B cell (primary cell): ENCODE measurements at regions not wholly inside any gene's neighbourhood (a gene's known extent, or its start where the extent isn't known, plus 50 kb on each side); places are given as distances from the start of the nearest gene placed in this dataset.

Experiments
- ATAC-seq: fragments of 200-7000 bp; cut with Tn5 transposase; one replicate; pipeline ENCODE4 v1.10.0; 2021; ENCODE audit warnings: low read depth, mild to moderate bottlenecking, moderate number of reproducible peaks, moderate library complexity
- CTCF ChIA-PET: fragments of 350-600 bp; sonication (Branson Sonifier 250); formaldehyde crosslinking; loops from one replicate; lab custom pipeline; 2021; ENCODE audit warnings: antibody characterized with exemption, inconsistent platforms; lab: Charles Lee
- POLR2A ChIA-PET: fragments of 350-600 bp; sonication (Branson Sonifier 250); formaldehyde crosslinking; loops from one replicate; lab custom pipeline; 2021; ENCODE audit warnings: antibody characterized with exemption; lab: Charles Lee
- DNase-seq: peaks from one replicate; pipeline ENCODE4 v3.0.0; 2013
- H2AFZ ChIP-seq: 2 replicates; pipeline ENCODE4 v1.6.1; 2012; ENCODE audit warnings: mild to moderate bottlenecking, low read depth, low read length; ENCODE audit not compliant: insufficient read depth, poor library complexity, severe bottlenecking
- H3K27ac ChIP-seq, 2 donors: 1 replicate in 1 of 2; 2 replicates in 1 of 2; pipeline ENCODE4 v1.5.1; 2012 to 2013; ENCODE audit warnings: low read length in 2 of 2, mild to moderate bottlenecking in 2 of 2, moderate library complexity in 1 of 2
- H3K27me3 ChIP-seq, 4 experiments: fragments of 200-600 bp in 1 of 4; sonication (generic) in 1 of 4; replicated peaks in 1 of 4; 1 replicate in 2 of 4; 2 replicates in 2 of 4; pipeline versions ENCODE4 v1.6.1 to v1.7.0; 2013 to 2016; ENCODE audit warnings: low read length in 3 of 4, mild to moderate bottlenecking in 2 of 4, mixed read lengths in 1 of 4, moderate library complexity in 1 of 4; ENCODE audit not compliant: insufficient read depth in 4 of 4, control insufficient read depth in 3 of 4; ENCODE audit errors: control extremely low read depth in 1 of 4
- H3K36me3 ChIP-seq, 2 experiments: replicated peaks in 1 of 2; 1 replicate in 1 of 2; 2 replicates in 1 of 2; pipeline versions ENCODE4 v1.6.1 to v1.7.1; 2013; ENCODE audit warnings: low read length in 1 of 2; ENCODE audit not compliant: insufficient read depth in 2 of 2, control insufficient read depth in 1 of 2; ENCODE audit errors: control extremely low read depth in 1 of 2, extremely low read depth in 1 of 2
- H3K4me1 ChIP-seq, 2 donors: fragments of 200-600 bp in 1 of 2; sonication (generic) in 1 of 2; 1 replicate in 1 of 2; 2 replicates in 1 of 2; pipeline versions ENCODE4 v1.5.1 to v1.6.1; 2013 to 2017; ENCODE audit warnings: low read length in 2 of 2; ENCODE audit not compliant: control insufficient read depth in 2 of 2, insufficient read depth in 2 of 2
- H3K4me2 ChIP-seq: replicated peaks from 2 replicates; pipeline ENCODE3; 2012; ENCODE audit warnings: mild to moderate bottlenecking, low read depth, low read length; ENCODE audit not compliant: poor library complexity, severe bottlenecking
- H3K4me3 ChIP-seq, 5 experiments: fragments of 200-600 bp in 1 of 5; sonication (generic) in 1 of 5; 1 replicate in 3 of 5; 2 replicates in 2 of 5; pipeline versions ENCODE4 v1.5.1 to v1.7.0; 2011 to 2016; ENCODE audit warnings: low read length in 4 of 5, mild to moderate bottlenecking in 4 of 5, low read depth in 2 of 5, control low read depth in 1 of 5, moderate library complexity in 1 of 5; ENCODE audit not compliant: insufficient read depth in 1 of 5; ENCODE audit errors: control extremely low read depth in 1 of 5, extremely low read depth in 1 of 5
- H3K79me2 ChIP-seq: fragments of 200-600 bp; sonication (generic); one replicate; pipeline ENCODE4 v1.6.0; 2016; ENCODE audit warnings: low read length; ENCODE audit not compliant: control insufficient read depth, insufficient read depth
- H3K9ac ChIP-seq: fragments of 200-600 bp; sonication (generic); 2 replicates; pipeline ENCODE4 v1.6.1; 2017; ENCODE audit warnings: mild to moderate bottlenecking, low read length, moderate library complexity
- H3K9me3 ChIP-seq, 3 donors: one replicate each; pipeline versions ENCODE4 v1.6.1 to v1.7.1; 2013; ENCODE audit warnings: low read length in 2 of 3; ENCODE audit not compliant: control insufficient read depth in 2 of 3, insufficient read depth in 1 of 3; ENCODE audit errors: control extremely low read depth in 1 of 3
- H4K20me1 ChIP-seq: 2 replicates; pipeline ENCODE4 v1.6.0; 2012; ENCODE audit warnings: mild to moderate bottlenecking, low read length; ENCODE audit not compliant: insufficient read depth, control insufficient read depth, poor library complexity, severe bottlenecking
- H3K27ac Mint-ChIP-seq: one replicate; pipeline ENCODE4 v1.8.0; 2021; ENCODE audit warnings: mixed read lengths
- H3K27me3 Mint-ChIP-seq: one replicate; pipeline ENCODE4 v1.8.0; 2021; ENCODE audit warnings: mixed read lengths
- H3K4me1 Mint-ChIP-seq: one replicate; pipeline ENCODE4 v1.8.0; 2021; ENCODE audit warnings: mixed read lengths
- H3K4me3 Mint-ChIP-seq: one replicate; pipeline ENCODE4 v1.8.0; 2021; ENCODE audit warnings: mixed read lengths
- H3K9me3 Mint-ChIP-seq: one replicate; pipeline ENCODE4 v1.8.0; 2022; ENCODE audit warnings: mixed read lengths; ENCODE audit not compliant: insufficient read depth
- EZH2 ChIP-seq: IDR thresholded peaks from 2 replicates; pipeline ENCODE4 v1.6.1; 2012; ENCODE audit warnings: borderline replicate concordance, low read depth, mild to moderate bottlenecking, moderate library complexity, low read length; ENCODE audit not compliant: insufficient read depth, poor library complexity, severe bottlenecking
- WGBS: methylation state at CpG from one replicate; pipeline ENCODE4 v1.1.5; 2013; ENCODE audit warnings: missing lambda C conversion rate; ENCODE audit not compliant: insufficient coverage; 5-methylcytosine and 5-hydroxymethylcytosine counted together
- intact Hi-C: fragments of 100-400 bp; cut with micrococcal nuclease; formaldehyde crosslinking; loops from one replicate; pipeline ENCODE4 v1.10.0; 2022
- TF ChIP-seq, protein P1 (sequence below): fragments of 200-600 bp; IDR thresholded peaks from one replicate; pipeline ENCODE4 v1.8.0; 2022; ENCODE audit warnings: antibody characterized with exemption, mild to moderate bottlenecking

DNA sequence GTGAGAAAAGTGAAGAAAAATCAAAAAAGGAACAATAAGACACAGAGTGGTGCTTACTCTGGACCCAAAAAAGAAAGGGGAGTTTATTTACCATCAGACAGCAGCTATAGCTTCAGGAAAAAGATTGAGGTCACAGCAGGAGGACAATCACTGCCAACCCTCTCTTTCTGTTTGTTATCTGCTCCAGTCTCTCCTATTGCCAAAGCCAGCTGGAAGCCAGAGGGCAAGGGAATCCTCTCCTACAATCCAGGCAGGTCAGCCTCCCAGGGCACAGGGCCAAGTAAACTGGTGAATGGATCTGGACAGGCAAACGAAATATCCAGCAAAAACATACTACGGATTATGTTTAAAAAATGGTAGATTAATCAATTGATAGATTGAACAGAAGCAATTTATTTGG lies 306.9 kb upstream of the SLIT2 start:
- Histone ChIP-seq H3K4me3 (no peak overlapping the region), H3K4me2 (no peak overlapping the region), H4K20me1 (no peaks in the 10 kb centered on the region), H3K4me1 (no peaks in the 10 kb centered on the region), H3K9me3 (no peaks in the 10 kb centered on the region), H3K27ac (no peak overlapping the region), H3K9ac (no peak overlapping the region), H2AFZ (no peak overlapping the region), H3K79me2 (no peaks in the 10 kb centered on the region), H3K27me3 (no peaks in the 10 kb centered on the region), H3K36me3 (no peaks in the 10 kb centered on the region)
- H3K4me1 Mint-ChIP-seq, result no peaks in the 10 kb centered on the region
- WGBS, result no CpG with 5 or more reads among the region's 2 CpGs
- ATAC-seq, result no peak
- H3K27me3 Mint-ChIP-seq, result no peaks in the 10 kb centered on the region
- TF ChIP-seq, protein P1, sequence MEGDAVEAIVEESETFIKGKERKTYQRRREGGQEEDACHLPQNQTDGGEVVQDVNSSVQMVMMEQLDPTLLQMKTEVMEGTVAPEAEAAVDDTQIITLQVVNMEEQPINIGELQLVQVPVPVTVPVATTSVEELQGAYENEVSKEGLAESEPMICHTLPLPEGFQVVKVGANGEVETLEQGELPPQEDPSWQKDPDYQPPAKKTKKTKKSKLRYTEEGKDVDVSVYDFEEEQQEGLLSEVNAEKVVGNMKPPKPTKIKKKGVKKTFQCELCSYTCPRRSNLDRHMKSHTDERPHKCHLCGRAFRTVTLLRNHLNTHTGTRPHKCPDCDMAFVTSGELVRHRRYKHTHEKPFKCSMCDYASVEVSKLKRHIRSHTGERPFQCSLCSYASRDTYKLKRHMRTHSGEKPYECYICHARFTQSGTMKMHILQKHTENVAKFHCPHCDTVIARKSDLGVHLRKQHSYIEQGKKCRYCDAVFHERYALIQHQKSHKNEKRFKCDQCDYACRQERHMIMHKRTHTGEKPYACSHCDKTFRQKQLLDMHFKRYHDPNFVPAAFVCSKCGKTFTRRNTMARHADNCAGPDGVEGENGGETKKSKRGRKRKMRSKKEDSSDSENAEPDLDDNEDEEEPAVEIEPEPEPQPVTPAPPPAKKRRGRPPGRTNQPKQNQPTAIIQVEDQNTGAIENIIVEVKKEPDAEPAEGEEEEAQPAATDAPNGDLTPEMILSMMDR, result no peak
- no peak for TF ChIP-seq EZH2
- intact Hi-C loops, result no loop called here
- CTCF ChIA-PET, result no interaction called here
- POLR2A ChIA-PET, result no interaction called here
- H3K27ac Mint-ChIP-seq, result no peak overlapping the region
- DNase-seq, result no peak
- H3K4me3 Mint-ChIP-seq, result no peak overlapping the region
- H3K9me3 Mint-ChIP-seq, result peaks cover 3% of the 10 kb centered on the region

DNA sequence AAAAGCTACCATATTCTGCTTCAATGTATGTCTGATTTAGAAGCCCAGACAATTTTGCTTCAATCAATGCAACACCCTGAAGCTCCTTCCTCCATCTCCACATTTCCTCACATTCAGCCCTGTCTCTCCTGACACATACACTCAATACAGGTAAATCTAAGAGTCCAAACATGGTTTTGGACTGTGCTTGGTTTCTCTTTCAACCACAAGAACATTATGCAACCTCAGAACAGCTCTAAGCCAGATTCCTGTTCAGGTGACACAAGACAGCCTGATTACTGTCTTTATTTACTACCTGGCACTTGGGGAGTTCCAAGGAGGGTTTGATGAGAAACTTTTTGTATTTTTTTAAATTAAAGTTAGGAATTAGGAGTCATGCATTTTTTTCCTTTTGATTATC lies 307.5 kb upstream of the SLIT2 start:
- no peak overlapping the region for H3K4me2 ChIP-seq
- Mint-ChIP-seq H3K9me3 (peaks cover 3% of the 10 kb centered on the region), H3K27ac (no peak overlapping the region), H3K4me3 (no peak overlapping the region), H3K4me1 (no peaks in the 10 kb centered on the region), H3K27me3 (no peaks in the 10 kb centered on the region)
- H2AFZ ChIP-seq, result no peak overlapping the region
- DNase-seq (no peak), ATAC-seq (no peak)
- no peaks in the 10 kb centered on the region for H3K36me3 ChIP-seq
- H3K9me3 ChIP-seq, result no peaks in the 10 kb centered on the region
- H3K4me1 ChIP-seq, result no peaks in the 10 kb centered on the region
- H3K79me2 ChIP-seq, result no peaks in the 10 kb centered on the region
- intact Hi-C loops, result no loop called here
- H4K20me1 ChIP-seq, result no peaks in the 10 kb centered on the region
- TF ChIP-seq EZH2, result no peak
- TF ChIP-seq, protein P1, result no peak
- H3K9ac ChIP-seq, result no peak overlapping the region
- H3K27me3 ChIP-seq, result no peaks in the 10 kb centered on the region
- no peak overlapping the region for H3K27ac ChIP-seq
- CTCF ChIA-PET, result no interaction called here
- H3K4me3 ChIP-seq, result no peak overlapping the region
- POLR2A ChIA-PET, result no interaction called here
